ENCODE measurements at regions not wholly inside any gene's neighbourhood (a gene's known extent, or its start where the extent isn't known, plus 50 kb on each side); places are given as distances from the start of the nearest gene placed in this dataset.
A peak's percentile ranks its signal among the peaks of the same experiment; 100 is the strongest.

DNA sequence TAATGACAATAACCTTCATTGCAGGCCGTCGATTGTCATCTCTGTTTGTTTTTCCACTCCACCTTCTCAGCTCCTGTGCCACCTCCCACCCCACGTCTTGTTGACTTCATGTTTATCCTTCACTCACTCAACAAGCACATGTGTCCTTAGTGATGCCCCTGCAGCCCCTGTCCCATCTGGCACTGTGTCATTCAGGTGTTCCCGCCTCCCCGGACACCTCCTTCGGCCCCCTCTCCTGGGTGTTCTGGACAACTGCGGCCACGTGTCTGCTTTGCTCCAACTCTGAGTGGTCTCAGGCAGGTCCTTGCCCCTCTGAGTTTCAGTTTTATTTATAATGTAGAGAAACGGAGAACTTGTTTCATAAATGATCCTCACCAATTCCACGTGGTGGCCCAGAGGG, 91.0 kb upstream of the COL5A1 start:
- DNase-seq (ENCODE audit: insufficient read length, low spot score) (no peak), FAIRE-seq (no peak)
- TF ChIP-seq POLR2A (IDR thresholded peaks at IDR 0.05; ENCODE audit: low read depth, low read length): no peak

- DNase-seq (ENCODE audit: insufficient read length, low spot score): no peak
- TF ChIP-seq POLR2A (IDR thresholded peaks at IDR 0.05; ENCODE audit: low read depth, low read length): no peak
- FAIRE-seq: no peak
Observed at GRCh38 chr9:134551176-134551575, 90.4 kb upstream of the COL5A1 start.

GRCh38 chr9:134551644-134552348, 89.8 kb upstream of the COL5A1 start:
- TF ChIP-seq POLR2A (IDR thresholded peaks at IDR 0.05; ENCODE audit: low read depth, low read length): peak; percentile 21; the same call in 1 of the 2 replicates
- FAIRE-seq (peak; percentile 36), DNase-seq (ENCODE audit: insufficient read length, low spot score) (peak; percentile 95)

- DNase-seq (ENCODE audit: insufficient read length, low spot score) (no peak), FAIRE-seq (no peak)
- no peak for TF ChIP-seq POLR2A (IDR thresholded peaks at IDR 0.05; ENCODE audit: low read depth, low read length)
Observed at GRCh38 chr9:134552349-134552990, 89.1 kb upstream of the COL5A1 start.

GRCh38 chr9:134553061-134553891, 88.3 kb upstream of the COL5A1 start:
- DNase-seq (ENCODE audit: insufficient read length, low spot score) (no peak), FAIRE-seq (no peak)
- TF ChIP-seq POLR2A (IDR thresholded peaks at IDR 0.05; ENCODE audit: low read depth, low read length): no peak

GRCh38 chr9:134553996-134554372, 87.6 kb upstream of the COL5A1 start:
- DNase-seq (ENCODE audit: insufficient read length, low spot score): no peak
- TF ChIP-seq POLR2A (IDR thresholded peaks at IDR 0.05; ENCODE audit: low read depth, low read length): no peak
- no peak for FAIRE-seq

DNA sequence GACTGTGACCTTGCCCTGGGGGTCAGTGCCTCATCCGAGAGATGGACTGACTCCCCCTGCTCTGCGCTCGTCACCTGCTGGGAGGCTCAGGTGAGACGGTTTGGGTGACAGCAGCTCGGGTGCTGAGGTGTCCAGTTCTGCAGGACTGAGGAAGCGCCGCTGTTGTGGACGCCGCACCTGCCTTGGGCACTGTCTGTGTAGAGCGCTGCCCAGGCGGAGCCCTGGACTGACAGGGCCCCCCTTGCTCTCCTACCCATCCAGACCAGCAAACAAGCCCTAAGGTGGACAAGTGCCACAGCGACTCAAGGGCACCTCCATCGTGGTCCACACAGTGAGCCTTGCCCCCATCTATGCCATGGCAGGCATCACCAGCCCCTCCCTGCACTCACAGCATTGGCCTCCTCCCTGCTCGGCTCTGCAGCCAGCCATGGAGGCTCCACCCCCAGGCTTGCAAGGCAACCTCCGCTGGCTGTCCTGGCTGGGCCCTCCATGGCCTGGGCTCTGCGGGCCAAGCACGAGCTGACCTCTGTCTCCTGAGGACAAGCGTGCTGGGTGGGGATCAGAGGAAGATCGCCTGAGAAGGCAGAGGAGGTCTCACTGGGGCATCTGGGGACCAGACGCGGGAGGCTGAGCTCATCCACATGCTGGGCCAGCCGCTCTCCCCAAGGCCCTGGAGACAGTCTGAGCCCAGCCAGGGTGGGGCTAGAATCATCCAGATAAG, 87.1 kb upstream of the COL5A1 start:
- FAIRE-seq (no peak), DNase-seq (ENCODE audit: insufficient read length, low spot score) (no peak)
- no peak for TF ChIP-seq POLR2A (IDR thresholded peaks at IDR 0.05; ENCODE audit: low read depth, low read length)

- no peak for TF ChIP-seq POLR2A (IDR thresholded peaks at IDR 0.05; ENCODE audit: low read depth, low read length)
- FAIRE-seq (no peak), DNase-seq (ENCODE audit: insufficient read length, low spot score) (no peak)
Observed at GRCh38 chr9:134555094-134555650, 86.4 kb upstream of the COL5A1 start.

- TF ChIP-seq POLR2A (IDR thresholded peaks at IDR 0.05; ENCODE audit: low read depth, low read length): no peak
- FAIRE-seq: no peak
- DNase-seq (ENCODE audit: insufficient read length, low spot score): no peak
Observed at GRCh38 chr9:134556531-134557068, 85.0 kb upstream of the COL5A1 start.

GRCh38 chr9:134557331-134557730, 84.3 kb upstream of the COL5A1 start:
- FAIRE-seq (no peak), DNase-seq (ENCODE audit: insufficient read length, low spot score) (no peak)
- no peak for TF ChIP-seq POLR2A (IDR thresholded peaks at IDR 0.05; ENCODE audit: low read depth, low read length)

DNA sequence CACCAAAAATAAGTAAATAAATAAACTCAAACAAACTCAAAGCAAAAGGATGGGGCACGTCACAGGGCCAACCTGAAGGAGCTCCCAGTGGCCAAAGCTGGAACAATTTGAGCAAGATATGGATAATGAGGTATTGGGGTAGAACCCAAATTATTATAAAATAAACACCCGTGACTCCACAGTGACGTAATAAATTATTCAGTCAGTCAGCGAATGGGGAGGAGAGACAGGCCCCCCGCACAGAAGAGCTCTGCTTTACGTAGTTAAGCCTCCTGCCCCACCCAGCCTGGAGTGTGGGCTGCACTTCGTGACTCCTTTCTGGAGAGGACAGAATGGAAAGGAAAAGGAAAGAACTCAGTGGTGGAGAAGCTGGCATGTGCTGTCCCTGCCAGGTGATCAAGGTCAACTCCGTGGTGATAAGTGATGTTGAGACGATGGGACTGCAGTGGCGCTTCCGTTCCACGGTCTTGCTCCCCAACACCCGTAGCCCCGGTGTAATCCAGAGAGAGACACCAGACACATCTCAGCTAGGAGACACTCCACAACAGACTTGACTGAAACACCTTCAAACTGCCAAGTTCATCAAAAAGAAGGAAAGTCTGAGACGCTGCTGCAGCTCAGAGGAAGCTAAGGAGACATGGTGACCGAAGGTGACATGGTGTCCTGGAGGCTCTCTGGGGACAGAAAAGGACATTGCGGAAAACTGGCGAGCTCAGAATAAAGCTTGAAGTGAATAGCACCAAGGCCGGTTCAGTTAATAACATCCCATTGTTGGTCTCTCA, 83.3 kb upstream of the COL5A1 start:
- DNase-seq (ENCODE audit: insufficient read length, low spot score) (no peak), FAIRE-seq (no peak)
- TF ChIP-seq POLR2A (IDR thresholded peaks at IDR 0.05; ENCODE audit: low read depth, low read length): no peak

DNA sequence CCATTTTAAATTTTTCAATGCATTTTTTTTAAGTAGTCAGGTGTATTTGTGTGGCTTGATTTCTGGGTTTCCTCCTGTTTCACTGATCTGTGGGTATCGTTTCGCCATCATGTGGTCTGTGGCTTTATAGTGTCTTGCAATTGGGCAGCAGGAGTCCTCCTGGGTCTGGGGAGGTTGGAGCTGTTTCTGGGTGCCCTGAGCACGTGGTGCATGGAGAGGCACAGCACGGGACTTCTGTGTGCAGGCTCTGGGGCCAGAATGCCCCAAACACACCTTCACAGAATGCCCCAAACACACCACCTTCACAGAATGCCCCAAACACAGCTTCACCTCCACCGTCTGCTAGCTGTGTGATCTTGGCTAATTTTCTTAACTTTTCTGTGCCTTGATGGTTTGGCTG, 82.6 kb upstream of the COL5A1 start:
- FAIRE-seq (no peak), DNase-seq (ENCODE audit: insufficient read length, low spot score) (no peak)
- TF ChIP-seq POLR2A (IDR thresholded peaks at IDR 0.05; ENCODE audit: low read depth, low read length): no peak

- DNase-seq (ENCODE audit: insufficient read length, low spot score) (no peak), FAIRE-seq (no peak)
- no peak for TF ChIP-seq POLR2A (IDR thresholded peaks at IDR 0.05; ENCODE audit: low read depth, low read length)
Observed at GRCh38 chr9:134560206-134560605, 81.4 kb upstream of the COL5A1 start.

Measured in H54 (cell line).